ENCODE measurements at regions not wholly inside any gene's neighbourhood (a gene's known extent, or its start where the extent isn't known, plus 50 kb on each side); places are given as distances from the start of the nearest gene placed in this dataset.

DNA sequence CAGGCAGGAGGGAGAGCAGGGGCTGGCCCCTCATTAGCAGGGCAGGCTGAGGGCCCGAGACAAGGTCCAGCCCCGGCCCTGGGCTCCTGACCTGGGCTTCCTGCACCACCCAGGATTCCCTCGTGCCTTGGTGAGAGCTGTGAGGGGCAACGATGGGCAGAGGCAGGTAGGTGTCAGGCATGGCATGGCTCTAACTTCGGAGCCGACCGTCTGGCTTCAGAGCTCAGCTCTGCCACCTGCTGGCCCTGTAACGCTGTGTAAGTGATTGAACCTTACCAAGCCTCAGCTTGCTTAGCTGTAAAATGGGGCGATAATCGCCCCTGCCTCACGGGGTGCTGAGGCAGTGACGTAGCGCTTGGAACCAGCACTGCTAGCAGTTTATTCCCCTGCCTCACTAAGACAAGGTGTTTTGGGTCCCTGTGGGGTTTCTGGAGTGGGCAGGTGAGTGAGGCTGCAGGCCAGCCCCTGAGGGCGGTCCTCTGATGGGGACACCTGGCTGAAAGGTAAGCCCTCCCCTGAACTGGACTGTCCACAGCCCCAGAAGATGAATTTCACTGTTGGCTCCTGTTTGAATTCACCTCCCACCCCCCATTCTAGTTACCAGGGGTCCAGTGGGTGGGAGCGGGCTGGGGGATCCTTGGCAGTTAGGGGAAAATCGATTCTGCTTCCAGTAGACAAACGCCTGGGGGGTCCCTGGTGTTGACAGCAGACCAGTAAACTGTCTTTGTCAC, 184.8 kb upstream of the GSE1 start:
- H3K36me3 ChIP-seq (ENCODE audit: insufficient read depth, low read length): no peaks in the 10 kb centered on the region
- H3K4me1 ChIP-seq (ENCODE audit: insufficient read depth, low read length): peaks cover 27% of the 10 kb centered on the region
- no peak overlapping the region for H3K4me3 ChIP-seq (ENCODE audit: low read length)
- no peak overlapping the region for H2AFZ ChIP-seq (ENCODE audit: low read depth, low read length)
- H3K27me3 ChIP-seq (ENCODE audit: insufficient read depth, low read length): no peaks in the 10 kb centered on the region
- no peaks in the 10 kb centered on the region for H3K9me3 ChIP-seq (ENCODE audit: low read length)

DNA sequence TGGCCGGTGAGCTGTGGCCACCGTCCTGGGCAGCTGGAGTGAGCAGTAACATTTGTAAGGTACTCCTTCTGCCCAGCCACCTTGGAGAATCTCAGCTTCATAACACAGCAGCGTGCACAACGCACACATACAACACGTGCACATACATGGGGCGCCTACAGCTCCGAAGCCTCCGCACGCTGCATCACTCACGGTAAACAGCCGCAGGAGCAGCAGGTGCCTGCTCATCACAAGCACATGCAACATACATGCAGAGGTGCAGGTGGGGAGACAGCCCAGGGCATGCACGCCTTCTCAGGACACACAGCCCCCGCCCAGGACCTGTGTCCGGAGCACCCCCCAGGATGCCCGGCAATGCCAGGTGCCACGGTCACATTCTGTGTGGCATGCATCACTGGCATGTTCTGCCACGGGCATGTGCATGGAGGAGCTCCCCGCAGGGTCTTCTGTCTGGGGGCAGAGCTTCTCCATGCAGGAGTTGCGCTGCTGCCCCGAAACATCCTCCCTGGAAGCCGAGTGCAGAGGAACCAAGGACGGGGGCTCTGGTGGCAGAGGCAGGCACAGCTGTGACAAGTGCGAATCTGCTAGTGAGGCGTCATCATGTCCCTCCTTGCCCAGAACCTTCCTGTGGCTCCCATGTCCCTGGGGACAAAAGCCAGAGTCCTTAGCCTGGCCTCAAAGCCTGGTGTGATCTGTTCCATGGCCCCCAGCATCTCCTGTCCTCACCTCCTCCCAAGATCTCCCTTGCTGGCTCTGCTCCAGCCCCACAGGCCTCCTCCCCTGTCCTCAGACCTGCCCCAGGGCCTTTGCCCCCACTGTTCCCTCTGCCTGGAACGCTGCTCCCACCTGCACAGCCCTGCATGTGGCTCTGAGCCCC, 184.0 kb upstream of the GSE1 start:
- Histone ChIP-seq H3K4me3 (ENCODE audit: low read length) (no peak overlapping the region), H3K4me1 (ENCODE audit: insufficient read depth, low read length) (peaks cover 22% of the 10 kb centered on the region), H3K27me3 (ENCODE audit: insufficient read depth, low read length) (no peaks in the 10 kb centered on the region), H3K36me3 (ENCODE audit: insufficient read depth, low read length) (no peaks in the 10 kb centered on the region), H2AFZ (ENCODE audit: low read depth, low read length) (no peak overlapping the region), H3K9me3 (ENCODE audit: low read length) (no peaks in the 10 kb centered on the region)

DNA sequence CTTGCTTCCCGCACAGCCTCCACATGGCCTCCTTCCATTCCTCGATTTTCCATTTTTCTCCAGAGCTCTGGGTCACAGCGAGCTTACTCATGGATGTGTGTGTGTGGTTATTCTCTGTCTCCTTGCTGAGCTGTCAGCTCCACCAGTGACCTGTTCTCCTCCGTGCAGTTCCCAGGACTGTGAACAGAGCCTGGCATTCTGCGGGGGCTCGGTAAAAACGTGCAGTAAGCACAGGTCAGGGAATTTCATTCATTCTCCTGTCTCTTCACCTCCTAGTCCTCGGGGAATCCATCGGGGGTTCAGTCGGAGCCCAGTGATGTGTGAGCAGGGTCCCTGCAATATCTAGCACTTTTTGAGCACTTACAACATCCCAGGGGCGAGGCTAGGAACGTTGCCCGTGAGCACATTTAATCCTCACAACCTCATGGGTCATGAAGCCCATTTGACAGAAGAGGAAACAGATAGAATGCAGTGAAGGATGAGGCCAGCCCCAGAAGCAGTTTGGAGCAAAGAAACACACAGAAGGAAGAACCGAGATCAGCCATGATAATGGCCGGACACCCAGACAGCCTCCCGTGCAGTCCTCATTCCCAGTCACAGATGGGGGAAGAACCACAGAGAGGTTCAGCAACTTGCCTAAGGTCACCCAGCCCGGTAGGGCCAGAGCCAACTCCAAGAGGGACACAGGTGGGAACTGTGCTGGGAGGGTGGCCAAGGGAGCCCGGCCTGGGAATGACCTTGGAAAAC, 183.2 kb upstream of the GSE1 start:
- Histone ChIP-seq H3K4me3 (ENCODE audit: low read length) (no peak overlapping the region), H3K9me3 (ENCODE audit: low read length) (no peaks in the 10 kb centered on the region), H3K36me3 (ENCODE audit: insufficient read depth, low read length) (no peaks in the 10 kb centered on the region), H2AFZ (ENCODE audit: low read depth, low read length) (no peak overlapping the region), H3K4me1 (ENCODE audit: insufficient read depth, low read length) (peaks cover 18% of the 10 kb centered on the region), H3K27me3 (ENCODE audit: insufficient read depth, low read length) (no peaks in the 10 kb centered on the region)

DNA sequence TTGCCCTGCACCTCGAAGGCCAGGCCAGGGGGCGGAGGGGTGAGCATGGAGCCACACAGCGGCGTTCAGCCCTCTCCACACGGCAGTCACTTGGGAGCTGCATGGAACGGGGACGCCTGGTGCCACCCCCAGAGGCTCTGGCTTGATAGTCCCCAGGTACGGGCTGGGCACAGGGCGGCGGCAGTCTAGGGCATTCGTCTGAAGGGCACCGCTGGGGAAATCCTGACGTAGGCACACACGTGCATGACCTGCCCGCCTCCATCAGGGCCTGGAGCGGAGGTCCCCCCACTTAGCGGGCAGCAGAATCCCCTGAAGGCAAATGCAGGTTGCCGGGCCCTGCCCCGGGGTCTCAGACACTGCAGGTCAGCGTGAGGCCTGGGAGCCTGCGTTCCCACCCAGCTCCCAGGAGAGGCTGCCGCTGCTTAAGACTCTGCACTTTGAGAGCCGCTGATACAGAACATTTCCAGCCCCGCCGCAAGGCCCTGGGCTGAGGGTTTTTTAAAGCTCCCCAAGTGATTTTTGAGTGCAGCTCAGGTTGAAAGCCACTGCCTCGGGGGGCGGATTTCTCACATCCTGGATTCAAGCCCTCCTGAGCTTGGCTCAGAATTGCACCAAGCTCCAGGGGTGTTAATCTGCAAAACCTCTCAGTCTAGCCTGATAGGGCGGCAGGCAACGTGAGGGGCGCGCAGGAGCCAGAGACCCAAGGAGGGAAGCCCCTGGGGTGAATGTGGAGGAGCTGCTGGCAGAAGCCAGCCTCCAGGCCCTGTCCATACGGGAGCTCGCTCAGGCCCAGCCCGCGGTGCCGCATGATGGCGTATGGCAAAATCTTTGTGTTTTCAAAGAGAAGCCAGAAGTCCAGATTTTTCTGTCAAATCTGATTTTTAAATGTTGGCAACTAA, 182.3 kb upstream of the GSE1 start:
- Histone ChIP-seq H3K9me3 (ENCODE audit: low read length) (no peaks in the 10 kb centered on the region), H2AFZ (ENCODE audit: low read depth, low read length) (no peak overlapping the region), H3K4me3 (ENCODE audit: low read length) (no peak overlapping the region), H3K36me3 (ENCODE audit: insufficient read depth, low read length) (no peaks in the 10 kb centered on the region), H3K4me1 (ENCODE audit: insufficient read depth, low read length) (peaks cover 17% of the 10 kb centered on the region), H3K27me3 (ENCODE audit: insufficient read depth, low read length) (no peaks in the 10 kb centered on the region)

DNA sequence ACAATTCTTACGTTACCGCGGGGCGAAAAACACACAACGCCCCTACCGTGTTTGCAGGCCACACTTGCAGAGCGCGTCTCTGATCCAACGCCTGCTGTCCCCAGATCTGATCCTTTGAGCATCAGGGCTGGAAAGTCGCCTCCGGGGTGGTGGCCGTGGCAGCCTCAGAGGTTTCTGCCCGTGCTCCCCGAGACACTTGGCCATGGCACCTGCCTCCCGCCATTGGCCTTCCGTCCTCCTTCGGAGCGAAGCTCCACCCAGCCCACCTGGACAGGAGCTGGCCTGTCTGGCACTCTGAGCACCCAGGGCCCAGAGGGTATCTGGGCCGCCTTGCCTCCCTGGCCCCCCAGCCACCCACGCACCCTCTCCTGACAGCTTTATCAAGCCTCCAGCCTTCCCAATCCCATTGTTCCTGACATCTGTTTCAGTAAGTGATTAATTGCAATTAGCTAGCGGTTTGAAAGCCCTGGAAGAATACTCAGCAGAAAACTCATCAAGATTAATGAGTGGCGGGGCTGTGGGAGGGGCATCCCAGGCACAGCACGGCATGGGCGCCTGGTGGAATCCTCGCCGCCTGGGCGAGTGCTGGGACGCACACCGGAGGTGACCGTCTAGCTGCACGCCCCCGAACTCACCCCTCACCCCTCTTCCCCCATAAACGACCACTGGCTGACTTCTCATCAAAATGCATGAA, 181.5 kb upstream of the GSE1 start:
- H3K27me3 ChIP-seq (ENCODE audit: insufficient read depth, low read length): no peaks in the 10 kb centered on the region

DNA sequence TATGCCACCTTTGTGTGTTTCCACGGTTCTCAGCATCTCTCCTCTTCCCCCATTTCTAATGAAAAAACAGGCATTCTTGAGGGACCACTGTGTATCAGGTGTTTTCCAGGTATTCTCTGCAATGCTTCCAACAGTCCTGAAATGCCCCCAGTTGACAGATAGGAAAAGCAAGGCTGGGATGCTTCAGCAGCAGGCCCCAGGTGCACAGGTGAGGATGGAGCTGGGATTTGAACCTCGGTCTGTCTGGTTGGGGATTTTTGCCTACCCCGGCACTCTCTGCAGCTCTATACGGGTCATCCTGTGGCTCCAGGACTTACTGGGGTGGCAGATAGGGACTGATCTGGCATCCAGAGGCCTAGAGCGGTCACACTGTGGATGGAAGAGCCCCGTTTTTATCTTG, 180.5 kb upstream of the GSE1 start:
- H3K4me1 ChIP-seq (ENCODE audit: insufficient read depth, low read length): peaks cover 36% of the 10 kb centered on the region
- H3K4me3 ChIP-seq (ENCODE audit: low read length): no peak overlapping the region
- no peaks in the 10 kb centered on the region for H3K9me3 ChIP-seq (ENCODE audit: low read length)

More for the DNA sequence above, 181.5 kb upstream of the GSE1 start:
- Histone ChIP-seq H3K4me3 (ENCODE audit: low read length) (no peak overlapping the region), H2AFZ (ENCODE audit: low read depth, low read length) (no peak overlapping the region), H3K9me3 (ENCODE audit: low read length) (no peaks in the 10 kb centered on the region), H3K4me1 (ENCODE audit: insufficient read depth, low read length) (peaks cover 25% of the 10 kb centered on the region), H3K36me3 (ENCODE audit: insufficient read depth, low read length) (no peaks in the 10 kb centered on the region)

DNA sequence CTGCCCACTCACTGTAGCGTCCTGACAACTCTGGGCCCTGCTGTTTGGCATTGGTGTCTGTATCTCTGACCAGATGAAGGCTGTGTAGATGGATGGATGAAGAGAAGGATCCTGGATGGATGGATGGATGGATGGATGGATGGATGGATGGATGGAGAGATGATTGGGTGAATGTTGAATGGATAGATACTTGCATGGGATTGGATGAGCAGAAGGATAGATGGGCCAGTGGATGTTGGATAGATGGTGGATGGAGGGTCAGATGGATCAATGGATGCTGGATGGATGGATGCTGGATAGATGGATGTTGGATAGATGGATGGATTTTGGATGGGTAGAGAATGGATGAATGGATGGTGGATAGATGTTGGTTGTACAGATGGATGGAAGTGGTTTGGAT, 179.6 kb upstream of the GSE1 start:
- H3K4me1 ChIP-seq (ENCODE audit: insufficient read depth, low read length): peaks cover 44% of the 10 kb centered on the region
- no peak overlapping the region for H2AFZ ChIP-seq (ENCODE audit: low read depth, low read length)
- H3K9me3 ChIP-seq (ENCODE audit: low read length): no peaks in the 10 kb centered on the region

More for the DNA sequence above, 180.5 kb upstream of the GSE1 start:
- Histone ChIP-seq H2AFZ (ENCODE audit: low read depth, low read length) (no peak overlapping the region), H3K27me3 (ENCODE audit: insufficient read depth, low read length) (no peaks in the 10 kb centered on the region), H3K36me3 (ENCODE audit: insufficient read depth, low read length) (no peaks in the 10 kb centered on the region)

DNA sequence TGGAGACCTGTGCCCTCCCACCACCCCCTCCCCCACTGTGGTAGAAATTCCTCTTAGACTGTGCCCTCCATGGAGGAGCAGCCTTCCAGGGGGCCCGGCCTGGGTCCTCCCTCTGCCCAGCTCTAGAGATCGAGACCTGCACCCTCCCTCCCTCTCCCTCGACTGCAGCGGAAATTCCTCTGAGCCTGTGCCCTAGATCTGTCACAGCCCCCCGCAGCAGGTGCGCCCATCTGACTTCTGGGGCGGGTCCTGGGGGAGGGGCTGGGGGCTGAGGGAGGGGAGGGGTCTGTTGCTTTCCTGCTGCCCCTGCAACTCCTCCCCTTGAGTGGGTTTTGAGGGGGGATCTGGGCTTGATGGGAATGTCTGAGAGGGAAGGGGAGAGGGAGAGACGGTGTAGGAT, 177.8 kb upstream of the GSE1 start:
- no peaks in the 10 kb centered on the region for H3K36me3 ChIP-seq (ENCODE audit: insufficient read depth, low read length)
- H3K9me3 ChIP-seq (ENCODE audit: low read length): no peaks in the 10 kb centered on the region
- H3K4me3 ChIP-seq (ENCODE audit: low read length): no peak overlapping the region
- H2AFZ ChIP-seq (ENCODE audit: low read depth, low read length): no peak overlapping the region
- no peaks in the 10 kb centered on the region for H3K27me3 ChIP-seq (ENCODE audit: insufficient read depth, low read length)
- H3K4me1 ChIP-seq (ENCODE audit: insufficient read depth, low read length): peaks cover 61% of the 10 kb centered on the region

More for the DNA sequence above, 179.6 kb upstream of the GSE1 start:
- no peak overlapping the region for H3K4me3 ChIP-seq (ENCODE audit: low read length)
- no peaks in the 10 kb centered on the region for H3K27me3 ChIP-seq (ENCODE audit: insufficient read depth, low read length)
- H3K36me3 ChIP-seq (ENCODE audit: insufficient read depth, low read length): no peaks in the 10 kb centered on the region

DNA sequence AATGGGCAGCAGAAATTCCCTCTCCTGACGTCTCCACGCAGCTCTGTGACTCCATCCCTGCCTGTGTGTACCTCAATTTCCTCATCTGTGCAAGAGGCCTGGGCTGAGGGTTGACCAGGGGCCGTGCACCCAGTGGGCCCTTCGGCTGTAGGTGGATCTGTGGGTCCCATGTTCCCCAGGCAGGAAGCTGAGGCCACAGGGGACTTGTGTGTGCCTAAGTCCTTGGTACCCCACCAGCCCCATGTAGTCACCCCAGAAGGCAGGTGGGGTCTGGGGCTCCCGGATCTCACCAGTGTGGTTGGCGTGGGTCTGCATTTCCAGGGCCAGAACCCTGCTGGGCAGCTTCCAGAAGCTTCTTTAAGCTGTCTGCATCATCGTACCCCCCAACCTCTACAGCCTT, 177.4 kb upstream of the GSE1 start:
- H3K27me3 ChIP-seq (ENCODE audit: insufficient read depth, low read length): no peaks in the 10 kb centered on the region
- H2AFZ ChIP-seq (ENCODE audit: low read depth, low read length): no peak overlapping the region
- H3K36me3 ChIP-seq (ENCODE audit: insufficient read depth, low read length): no peaks in the 10 kb centered on the region
- H3K9me3 ChIP-seq (ENCODE audit: low read length): no peaks in the 10 kb centered on the region
- peaks cover 60% of the 10 kb centered on the region for H3K4me1 ChIP-seq (ENCODE audit: insufficient read depth, low read length)
- no peak overlapping the region for H3K4me3 ChIP-seq (ENCODE audit: low read length)

DNA sequence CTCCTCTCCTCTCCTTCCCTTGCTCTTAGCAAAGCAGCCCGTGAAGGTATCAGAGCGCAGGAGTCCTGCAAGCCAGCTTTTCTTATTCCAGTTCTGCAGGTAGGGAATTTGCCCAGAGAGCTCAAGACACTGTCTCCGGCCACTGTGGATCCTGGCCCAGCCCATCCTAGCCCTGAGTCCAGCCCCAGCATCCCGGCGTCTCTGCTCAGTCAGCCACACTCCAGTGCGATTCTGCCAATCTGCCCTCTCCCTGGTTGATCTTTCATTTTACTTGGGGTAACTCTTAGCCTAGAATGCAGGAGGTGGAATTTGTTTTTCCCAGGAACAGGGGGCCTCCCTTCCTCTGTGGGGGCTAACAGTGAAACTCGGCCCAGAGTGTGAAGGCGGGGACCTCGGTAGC, 176.9 kb upstream of the GSE1 start:
- no peaks in the 10 kb centered on the region for H3K27me3 ChIP-seq (ENCODE audit: insufficient read depth, low read length)
- no peaks in the 10 kb centered on the region for H3K9me3 ChIP-seq (ENCODE audit: low read length)
- H3K4me1 ChIP-seq (ENCODE audit: insufficient read depth, low read length): peaks cover 55% of the 10 kb centered on the region
- H3K36me3 ChIP-seq (ENCODE audit: insufficient read depth, low read length): no peaks in the 10 kb centered on the region
- no peak overlapping the region for H2AFZ ChIP-seq (ENCODE audit: low read depth, low read length)
- H3K4me3 ChIP-seq (ENCODE audit: low read length): no peak overlapping the region

DNA sequence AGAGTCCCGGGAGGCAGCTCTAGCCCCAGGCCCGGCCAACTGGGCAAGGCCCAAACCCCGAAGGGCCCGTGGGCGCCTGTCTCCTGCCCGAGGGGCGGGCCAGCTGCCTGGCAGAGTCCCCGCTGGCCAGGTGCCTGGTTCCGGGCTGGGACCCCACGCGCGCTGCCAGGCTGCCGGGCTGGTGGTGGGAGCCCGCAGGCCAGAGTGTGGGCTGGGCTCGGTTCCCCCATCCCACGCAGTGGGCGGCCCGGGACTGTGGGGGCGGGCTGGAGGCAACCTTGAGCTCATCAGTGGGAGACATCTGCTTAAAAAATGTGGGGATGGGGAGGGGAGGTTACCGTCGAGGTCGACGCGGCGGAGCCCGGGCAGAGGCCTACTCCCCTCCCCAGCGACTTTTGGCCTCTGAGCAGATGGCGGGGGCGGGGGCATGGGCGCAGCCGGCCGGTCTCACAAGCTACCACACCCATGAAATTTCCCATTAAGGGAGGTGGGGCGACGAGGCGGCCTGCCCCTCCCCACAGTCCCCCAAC, 176.4 kb upstream of the GSE1 start:
- Histone ChIP-seq H3K9me3 (ENCODE audit: low read length) (no peaks in the 10 kb centered on the region), H3K27me3 (ENCODE audit: insufficient read depth, low read length) (no peaks in the 10 kb centered on the region), H2AFZ (ENCODE audit: low read depth, low read length) (no peak overlapping the region), H3K36me3 (ENCODE audit: insufficient read depth, low read length) (no peaks in the 10 kb centered on the region), H3K4me1 (ENCODE audit: insufficient read depth, low read length) (peaks cover 53% of the 10 kb centered on the region), H3K4me3 (ENCODE audit: low read length) (no peak overlapping the region)
